Activated CD8-positive, alpha-beta memory T cell treated with anti-CD3 and anti-CD28 coated beads for 36 hours (primary cell): ENCODE measurements at regions not wholly inside any gene's neighbourhood (a gene's known extent, or its start where the extent isn't known, plus 50 kb on each side); places are given as distances from the start of the nearest gene placed in this dataset.

ENCODE experiments used
- CTCF ChIA-PET: fragments of 350-600 bp; sonication (Branson Sonifier 250); formaldehyde crosslinking; loops from one replicate; lab custom pipeline; 2021; ENCODE audit warnings: antibody characterized with exemption; lab: Charles Lee
- POLR2A ChIA-PET: fragments of 350-600 bp; sonication (Branson Sonifier 250); formaldehyde crosslinking; loops from one replicate; lab custom pipeline; 2021; ENCODE audit warnings: antibody characterized with exemption; lab: Charles Lee

GRCh38 chr6:48777411-48777810, 666.4 kb upstream of the PTCHD4 start:
- CTCF ChIA-PET = no interaction called here
- POLR2A ChIA-PET = no interaction called here

DNA sequence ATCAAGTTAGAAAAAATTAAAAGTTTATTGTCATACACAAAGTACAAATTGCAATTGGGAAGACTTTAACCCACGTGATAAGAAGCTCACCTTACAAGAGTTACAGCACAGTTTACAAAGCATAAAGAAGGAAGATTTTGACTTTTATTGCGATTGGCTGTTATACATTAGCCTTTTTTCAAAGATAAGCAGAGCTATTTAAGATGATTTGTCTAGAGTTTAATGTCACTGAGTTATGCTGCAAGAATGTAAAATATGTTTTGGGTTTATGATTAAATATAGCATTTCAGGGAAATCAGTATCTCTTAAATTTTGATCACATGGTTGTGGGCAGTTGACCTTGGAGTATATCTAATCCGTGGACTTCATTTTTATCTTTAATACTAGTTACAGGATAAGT, 664.2 kb upstream of the PTCHD4 start:
- POLR2A ChIA-PET = no interaction called here
- CTCF ChIA-PET = no interaction called here

DNA sequence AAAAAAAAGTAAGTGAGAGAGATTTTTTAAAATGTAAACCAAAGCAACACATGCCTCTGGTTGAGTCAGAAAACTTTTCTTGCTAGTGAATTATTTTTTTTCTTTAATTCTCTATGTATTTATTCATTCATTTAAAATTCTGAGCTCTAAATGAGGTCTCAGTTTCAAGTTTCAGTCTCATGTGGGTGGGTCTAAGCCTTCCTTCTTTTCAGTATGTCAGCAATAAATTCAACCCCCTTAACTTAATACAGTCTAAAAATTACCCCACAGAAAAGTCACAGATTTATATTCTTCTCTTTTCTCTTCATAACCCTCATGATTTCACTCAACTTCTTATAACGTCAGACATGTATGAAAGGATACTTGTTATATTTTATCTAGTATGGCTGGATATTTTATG, 663.3 kb upstream of the PTCHD4 start:
- ChIA-PET CTCF (no interaction called here), POLR2A (no interaction called here)

- CTCF ChIA-PET = no interaction called here
- POLR2A ChIA-PET = no interaction called here
Observed at GRCh38 chr6:48766349-48766748, 655.4 kb upstream of the PTCHD4 start.

DNA sequence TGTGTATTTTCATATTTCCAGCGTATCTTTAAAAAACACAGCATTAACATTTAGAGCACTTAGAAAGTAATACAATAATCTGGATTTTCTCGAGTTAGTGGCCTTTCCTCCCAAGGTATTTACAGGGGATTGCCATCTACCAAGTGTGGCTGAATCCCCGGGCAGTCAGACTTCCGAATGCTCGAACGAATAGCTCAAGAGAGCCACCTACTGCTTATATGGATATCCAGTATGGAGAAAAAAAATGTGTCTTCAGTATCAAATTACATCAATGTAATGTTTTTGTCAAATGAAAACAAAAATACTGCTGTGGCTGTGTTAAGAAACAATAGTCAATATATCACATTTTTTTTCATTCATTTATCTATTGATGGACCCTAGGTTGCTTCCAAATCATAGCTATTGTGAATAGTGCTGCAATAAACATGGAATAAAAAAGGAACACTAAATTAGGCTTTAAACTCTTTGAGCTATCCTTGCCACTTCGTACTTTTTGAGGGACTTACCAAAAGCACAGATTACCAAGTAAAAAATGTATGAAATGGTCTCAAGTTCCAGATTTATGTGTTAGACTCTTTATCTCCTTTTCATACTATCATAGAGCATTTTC, 654.5 kb upstream of the PTCHD4 start:
- ChIA-PET POLR2A (no interaction called here), CTCF (no interaction called here)

DNA sequence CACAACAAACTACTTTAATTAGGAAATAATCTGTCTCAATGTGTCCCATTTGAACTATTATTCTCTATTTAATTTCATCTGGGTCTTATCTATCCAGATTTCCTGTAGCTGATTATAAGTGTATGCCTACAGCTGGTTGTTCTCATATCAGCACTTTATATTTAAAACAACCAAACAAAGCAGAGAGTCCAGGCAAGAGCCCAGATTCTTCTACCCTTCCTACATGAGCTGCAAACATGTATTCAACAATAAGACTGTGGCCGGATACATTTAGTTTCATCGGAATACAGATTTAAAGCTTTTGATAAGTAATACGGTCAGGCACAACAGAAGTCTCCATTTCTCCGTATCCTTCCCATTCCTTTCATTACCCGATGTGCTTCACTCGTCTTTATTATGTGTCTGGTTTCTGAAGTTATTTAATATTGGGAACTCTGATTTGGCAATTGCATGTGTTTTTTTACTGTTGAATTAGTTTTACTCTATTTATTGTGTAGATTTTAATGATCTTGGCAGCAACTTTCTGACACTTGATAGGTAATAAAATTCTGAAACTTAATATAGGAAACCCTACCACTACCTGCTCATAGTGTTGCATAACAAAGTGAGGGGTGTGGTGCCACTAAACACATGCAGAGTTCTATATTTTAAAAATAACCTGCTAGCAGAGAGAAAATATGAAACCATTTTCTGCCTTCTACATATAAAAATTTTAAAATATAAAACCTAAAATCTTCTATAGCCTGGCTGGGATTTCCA, 653.5 kb upstream of the PTCHD4 start:
- POLR2A ChIA-PET = no interaction called here
- CTCF ChIA-PET = no interaction called here

DNA sequence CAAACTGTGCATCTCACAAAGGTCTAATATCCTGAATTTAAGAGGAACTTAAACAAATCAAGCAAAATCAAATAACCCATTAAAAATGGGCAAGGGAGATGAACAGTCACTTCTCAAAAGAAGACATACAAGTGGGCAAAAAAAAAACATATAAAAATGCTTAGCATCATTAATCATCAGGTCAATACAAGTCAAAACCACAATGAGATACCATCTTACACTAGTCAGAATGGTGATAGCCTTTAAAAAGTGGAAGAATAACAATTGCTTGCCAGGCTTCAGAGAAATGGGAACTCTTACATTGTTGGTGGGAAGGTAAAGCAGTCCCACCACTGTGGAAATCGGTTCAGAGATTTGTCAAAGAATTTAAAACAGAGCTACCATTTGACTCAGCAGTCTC, 646.7 kb upstream of the PTCHD4 start:
- ChIA-PET POLR2A (no interaction called here), CTCF (no interaction called here)

- CTCF ChIA-PET = no interaction called here
- POLR2A ChIA-PET = no interaction called here
Observed at GRCh38 chr6:48755315-48755714, 644.3 kb upstream of the PTCHD4 start.

DNA sequence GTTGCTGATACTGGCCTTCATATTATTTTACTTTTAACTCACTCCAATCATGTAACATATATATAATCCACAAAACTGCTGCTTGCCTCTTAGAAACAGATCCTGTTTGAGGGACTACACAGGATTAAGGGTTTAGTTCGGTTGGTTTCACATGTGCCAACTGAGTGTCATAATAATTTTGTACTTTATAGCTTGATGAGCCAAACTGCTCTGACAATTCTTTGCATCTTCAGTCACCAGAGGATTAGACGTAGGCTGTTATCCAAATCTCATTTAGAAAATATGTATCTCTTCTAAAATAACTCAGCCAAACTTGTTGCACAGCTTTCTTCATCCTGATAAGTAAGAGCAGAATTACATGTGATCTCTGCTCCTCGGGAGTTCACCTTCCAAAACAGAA, 643.6 kb upstream of the PTCHD4 start:
- POLR2A ChIA-PET = no interaction called here
- CTCF ChIA-PET = no interaction called here

DNA sequence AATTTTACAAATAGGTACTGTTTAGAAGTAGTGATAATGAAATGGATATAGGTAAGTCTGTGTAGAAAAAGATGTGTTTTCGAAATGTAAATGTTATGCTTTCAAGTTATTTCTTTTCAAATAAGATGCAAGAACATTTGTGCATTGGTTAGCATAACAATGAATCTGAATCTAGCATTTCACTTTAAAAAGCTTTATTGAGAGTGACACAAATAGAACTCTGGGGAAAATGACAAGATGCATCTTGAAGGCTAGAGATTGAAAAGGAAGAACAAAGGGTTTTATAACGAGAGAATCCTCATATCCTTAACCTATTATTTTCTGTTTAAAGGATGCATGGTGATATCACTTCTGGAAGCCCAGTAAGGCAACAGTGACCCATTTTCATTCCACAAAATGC, 639.9 kb upstream of the PTCHD4 start:
- ChIA-PET POLR2A (no interaction called here), CTCF (no interaction called here)

GRCh38 chr6:48747471-48747870, 636.5 kb upstream of the PTCHD4 start:
- CTCF ChIA-PET = no interaction called here
- POLR2A ChIA-PET = no interaction called here

DNA sequence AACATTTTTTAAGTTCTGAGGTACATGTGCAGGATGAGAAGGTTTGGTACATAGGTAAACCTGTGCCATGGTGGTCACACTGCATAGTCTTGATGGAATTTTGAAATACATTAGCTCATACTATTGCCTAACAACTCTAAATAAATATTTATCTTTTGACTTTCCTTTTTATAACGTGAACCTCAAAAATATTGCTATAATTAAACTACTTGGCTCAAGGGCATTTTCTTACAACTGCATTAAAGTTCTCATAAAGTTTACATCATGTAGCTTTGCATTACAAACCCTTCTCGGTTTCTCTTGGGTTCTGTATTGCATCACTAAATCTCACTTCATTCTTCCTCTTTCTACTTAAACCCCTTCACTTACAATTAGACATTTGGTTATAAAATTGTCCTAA, 636.0 kb upstream of the PTCHD4 start:
- CTCF ChIA-PET = no interaction called here
- POLR2A ChIA-PET = no interaction called here

DNA sequence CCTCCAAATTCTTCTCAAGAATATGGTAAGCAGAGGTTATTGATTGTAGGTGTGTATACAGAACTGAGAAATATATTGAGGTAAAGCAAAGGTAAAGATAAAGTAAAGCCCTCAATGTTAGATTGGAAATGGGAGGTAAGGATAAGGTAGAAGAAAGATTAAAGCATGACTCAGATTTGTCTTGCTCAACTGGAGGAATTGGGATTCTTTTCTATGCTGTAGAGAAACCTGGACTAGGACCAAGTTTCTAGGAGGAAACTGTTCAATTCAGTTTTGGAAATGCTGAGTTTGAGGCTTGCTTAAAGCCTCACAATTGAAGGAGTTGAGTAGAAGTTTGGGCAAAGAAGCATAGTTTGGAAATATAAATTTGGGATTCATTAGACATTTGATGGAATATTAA, 634.0 kb upstream of the PTCHD4 start:
- POLR2A ChIA-PET = no interaction called here
- CTCF ChIA-PET = no interaction called here

- CTCF ChIA-PET = no interaction called here
- POLR2A ChIA-PET = no interaction called here
Observed at GRCh38 chr6:48743738-48744137, 632.7 kb upstream of the PTCHD4 start.

GRCh38 chr6:48736501-48737206, 625.7 kb upstream of the PTCHD4 start:
- CTCF ChIA-PET = no interaction called here

DNA sequence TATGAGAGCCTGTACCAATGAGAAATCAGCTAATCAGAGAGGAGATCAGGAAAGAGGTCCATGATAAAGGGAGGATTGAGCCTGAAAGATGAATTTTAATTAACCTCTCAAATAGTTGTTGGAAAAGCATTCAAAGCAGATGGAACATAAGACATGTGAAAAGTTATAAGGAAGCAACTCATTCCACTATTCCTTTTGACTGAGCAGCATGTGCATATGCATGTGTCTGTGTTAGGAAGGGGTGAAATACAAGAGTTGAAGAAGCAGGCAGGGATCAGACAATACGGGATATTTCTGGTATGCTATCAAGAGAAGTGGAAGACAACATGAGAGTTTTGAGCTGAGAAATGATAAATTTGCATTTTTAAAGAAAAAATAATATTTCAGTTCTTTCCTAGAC, 624.8 kb upstream of the PTCHD4 start:
- CTCF ChIA-PET = no interaction called here
- POLR2A ChIA-PET = no interaction called here

More at GRCh38 chr6:48736501-48737206, 625.7 kb upstream of the PTCHD4 start:
- POLR2A ChIA-PET = no interaction called here

- ChIA-PET POLR2A (no interaction called here), CTCF (no interaction called here)
Observed at GRCh38 chr6:48733581-48733980, 622.6 kb upstream of the PTCHD4 start.

DNA sequence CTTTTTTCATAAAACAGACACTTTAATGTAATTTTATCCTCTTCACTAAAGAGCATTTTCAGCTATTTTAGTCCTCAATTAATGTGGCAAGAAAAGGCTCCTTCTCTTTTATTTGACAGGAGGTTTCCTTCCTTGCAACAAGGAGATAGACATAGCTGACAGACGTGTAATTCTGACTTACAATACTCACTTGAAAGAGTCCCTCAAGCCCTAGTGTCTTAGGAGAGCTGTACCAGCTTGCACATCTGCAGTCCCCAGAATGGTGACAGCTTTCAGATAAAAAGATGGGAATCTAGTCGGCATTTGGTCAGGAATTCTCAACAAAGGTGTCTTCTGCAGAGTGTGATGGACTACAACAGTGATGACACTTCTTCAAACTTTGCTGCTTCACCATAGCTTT, 603.7 kb upstream of the PTCHD4 start:
- POLR2A ChIA-PET = no interaction called here
- CTCF ChIA-PET = no interaction called here

- CTCF ChIA-PET = no interaction called here
- POLR2A ChIA-PET = no interaction called here
Observed at GRCh38 chr6:48714250-48714649, 603.3 kb upstream of the PTCHD4 start.

DNA sequence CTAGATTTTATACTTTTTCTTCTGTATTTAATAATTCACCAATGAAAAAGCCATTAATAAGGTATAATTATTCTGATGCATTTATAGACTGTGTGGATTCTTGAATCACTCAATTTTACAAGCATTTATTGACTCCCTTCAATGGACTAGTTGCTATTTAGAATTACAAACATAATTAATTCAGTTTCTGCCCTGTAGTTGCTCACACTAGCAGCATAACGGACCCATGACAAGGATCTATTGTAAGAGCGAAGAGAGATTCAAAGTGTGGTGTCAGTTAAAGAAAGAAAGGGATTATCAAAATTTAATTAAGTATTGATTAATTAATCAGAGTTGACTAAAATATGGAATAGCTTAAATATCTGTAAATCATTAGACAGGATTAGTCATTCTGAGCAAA, 602.6 kb upstream of the PTCHD4 start:
- ChIA-PET CTCF (no interaction called here), POLR2A (no interaction called here)

DNA sequence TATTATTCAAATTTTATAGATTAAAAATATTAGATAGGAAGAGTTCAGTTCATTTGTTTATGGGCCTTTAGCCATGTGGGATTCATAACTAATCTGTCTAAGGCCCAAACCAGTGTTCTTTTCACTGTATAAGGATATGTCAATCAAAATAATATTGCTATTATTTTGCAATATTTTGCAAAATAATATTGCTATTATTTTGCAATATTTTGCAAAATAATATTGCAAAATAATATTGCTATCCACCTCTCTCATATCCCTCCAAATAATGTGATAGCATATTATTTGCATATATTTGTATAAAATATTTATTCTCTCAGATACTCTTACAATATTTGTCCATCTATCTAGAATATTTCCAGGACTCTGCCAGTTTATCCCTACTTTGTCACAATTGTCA, 595.3 kb upstream of the PTCHD4 start:
- POLR2A ChIA-PET = no interaction called here
- CTCF ChIA-PET = no interaction called here
